Endometrial microvascular endothelial cells (primary cell): ENCODE measurements at regions not wholly inside any gene's neighbourhood (a gene's known extent, or its start where the extent isn't known, plus 50 kb on each side); places are given as distances from the start of the nearest gene placed in this dataset.
"Not testable (repeated sequence)": the region's sequence is repeated elsewhere in the genome, so short reads cannot be mapped to it uniquely, and the experiment has no call there.

Experiments used
- in situ Hi-C: cut with HindIII; loops from 2 replicates; pipeline ENCODE4 v1.10.0; 2017; ENCODE audit warnings: low sequenced_read_pairs, low pct_unique_long_range_greater_than_20kb; ENCODE audit errors: inconsistent ontology term

GRCh38 chr20:23151008-23151703 lies 65.0 kb upstream of the CD93 start:
- in situ Hi-C loops, result no loop called here

- in situ Hi-C loops, result no loop called here
Observed at GRCh38 chr20:23150304-23151007, 64.3 kb upstream of the CD93 start.

GRCh38 chr20:23149623-23150279 lies 63.6 kb upstream of the CD93 start:
- in situ Hi-C loops, result no loop called here

- in situ Hi-C loops, result no loop called here
Observed at GRCh38 chr20:23148731-23149570, 62.8 kb upstream of the CD93 start.

DNA sequence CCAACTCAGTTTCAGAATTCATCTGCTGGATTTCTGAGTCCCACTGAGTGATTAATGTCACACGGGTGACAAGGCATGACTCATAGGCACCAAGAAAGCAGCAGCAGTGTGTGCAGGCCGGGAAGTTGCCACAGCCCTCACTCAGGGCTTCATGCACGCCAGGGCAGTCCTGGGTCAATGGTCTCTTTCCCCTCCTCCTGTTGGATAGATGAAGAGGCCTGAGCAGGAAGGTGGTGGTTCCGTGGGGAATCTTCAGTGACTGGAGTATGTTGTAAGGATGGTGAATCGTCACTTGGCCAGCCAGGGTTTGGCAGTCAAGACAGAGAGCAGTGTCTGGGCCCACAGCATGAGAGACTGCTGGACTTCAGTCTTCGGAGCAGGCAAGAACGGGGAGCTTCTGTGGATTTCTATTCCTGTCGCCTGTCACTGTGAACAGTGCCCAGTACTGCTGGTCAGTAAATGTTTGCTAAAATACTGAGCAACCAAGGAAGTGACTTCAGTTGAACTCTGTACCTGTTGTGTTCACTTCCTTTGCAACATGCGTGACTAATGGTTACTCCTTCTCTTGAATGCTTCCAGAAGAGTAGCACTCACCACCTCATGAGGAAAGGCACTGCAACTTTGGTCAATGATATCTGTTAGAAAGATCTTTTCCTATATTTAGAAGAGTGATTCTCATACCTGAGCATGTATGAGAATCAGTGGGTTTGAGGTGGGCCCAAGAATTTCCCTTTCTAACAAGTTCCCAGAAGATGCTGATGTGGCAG lies 62.0 kb upstream of the CD93 start:
- in situ Hi-C loops, result no loop called here

DNA sequence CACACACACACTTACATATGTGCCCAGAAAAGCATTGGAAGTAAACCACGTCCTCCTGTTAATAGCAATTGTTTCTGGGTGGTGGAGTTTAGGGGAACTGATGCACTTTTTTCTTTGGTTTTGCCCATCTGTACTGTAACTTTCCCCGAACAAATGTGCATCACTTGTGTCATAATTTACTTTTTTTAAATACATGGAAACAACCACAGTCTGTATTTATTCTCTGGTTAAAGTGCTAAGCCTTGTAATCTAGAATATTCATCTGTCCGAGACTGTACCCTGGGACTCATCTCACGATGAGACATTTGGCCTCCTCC lies 61.5 kb upstream of the CD93 start:
- in situ Hi-C loops, result no loop called here

GRCh38 chr20:23146857-23147637 lies 60.9 kb upstream of the CD93 start:
- in situ Hi-C loops, result no loop called here

DNA sequence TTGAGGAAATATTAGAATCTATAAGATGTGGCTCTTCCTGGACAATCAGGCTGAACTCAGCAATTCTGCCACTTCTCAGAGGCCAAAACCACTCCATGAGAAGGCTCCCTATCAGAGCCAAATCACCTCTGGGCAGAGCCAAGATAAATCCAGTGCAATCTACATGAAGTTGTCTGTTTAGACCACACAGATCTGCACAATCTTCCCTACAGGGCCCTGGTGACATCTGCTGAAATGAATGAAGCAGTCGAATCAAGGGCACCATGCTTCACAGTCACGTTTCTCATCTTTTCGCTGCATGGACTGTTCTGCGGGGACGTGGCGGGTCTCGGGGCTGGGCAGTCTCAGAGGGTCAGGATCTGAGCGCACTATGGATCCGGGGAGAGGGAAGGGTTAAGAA lies 60.1 kb upstream of the CD93 start:
- in situ Hi-C loops, result no loop called here

- in situ Hi-C loops, result no loop called here
Observed at GRCh38 chr20:23145281-23145700, 59.2 kb upstream of the CD93 start.

GRCh38 chr20:23144856-23145255 lies 58.7 kb upstream of the CD93 start:
- in situ Hi-C loops, result no loop called here

- in situ Hi-C loops, result no loop called here
Observed at GRCh38 chr20:23143986-23144690, 58.0 kb upstream of the CD93 start.

DNA sequence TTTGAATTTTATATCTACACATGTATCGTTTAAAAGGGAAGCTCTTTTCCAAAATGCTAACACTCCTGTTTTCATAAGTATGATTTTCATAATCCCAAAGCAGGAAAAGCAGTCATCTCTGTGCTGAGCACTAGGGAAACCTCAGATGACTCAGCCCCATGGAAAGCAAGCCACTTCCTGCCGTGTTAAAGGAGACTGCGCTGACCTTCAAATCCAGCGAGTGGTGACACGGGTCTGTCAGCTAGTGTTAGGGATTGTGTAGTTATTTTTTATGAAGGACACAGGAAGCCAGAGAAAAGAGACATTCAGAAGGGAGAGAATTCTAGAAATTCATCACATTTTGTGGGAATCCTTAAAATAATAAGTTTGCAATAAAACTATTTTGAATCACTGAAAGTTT lies 57.0 kb upstream of the CD93 start:
- in situ Hi-C loops, result no loop called here

GRCh38 chr20:23142162-23143050 lies 56.3 kb upstream of the CD93 start:
- in situ Hi-C loops, result no loop called here

GRCh38 chr20:23141450-23142161 lies 55.5 kb upstream of the CD93 start:
- in situ Hi-C loops, result no loop called here

DNA sequence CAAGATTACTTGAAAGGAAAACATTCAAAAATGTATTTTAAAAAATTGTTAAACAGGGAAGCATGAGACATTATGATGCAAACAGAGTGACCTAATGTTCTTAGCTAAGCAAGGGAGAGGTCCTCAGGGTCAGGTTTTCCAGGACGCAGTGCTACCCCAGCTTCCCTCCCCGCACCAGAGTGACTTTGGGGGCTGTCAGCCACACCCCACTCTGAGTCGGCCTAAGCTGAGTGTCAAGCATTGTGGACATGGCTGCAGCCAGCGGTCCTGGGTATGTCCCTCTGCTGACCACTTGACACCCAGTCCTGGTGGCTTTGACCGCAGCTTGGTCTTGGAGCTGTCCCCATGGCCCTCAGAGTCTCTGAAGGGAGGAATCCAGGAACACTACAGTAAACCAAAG lies 54.9 kb upstream of the CD93 start:
- in situ Hi-C loops, result no loop called here

DNA sequence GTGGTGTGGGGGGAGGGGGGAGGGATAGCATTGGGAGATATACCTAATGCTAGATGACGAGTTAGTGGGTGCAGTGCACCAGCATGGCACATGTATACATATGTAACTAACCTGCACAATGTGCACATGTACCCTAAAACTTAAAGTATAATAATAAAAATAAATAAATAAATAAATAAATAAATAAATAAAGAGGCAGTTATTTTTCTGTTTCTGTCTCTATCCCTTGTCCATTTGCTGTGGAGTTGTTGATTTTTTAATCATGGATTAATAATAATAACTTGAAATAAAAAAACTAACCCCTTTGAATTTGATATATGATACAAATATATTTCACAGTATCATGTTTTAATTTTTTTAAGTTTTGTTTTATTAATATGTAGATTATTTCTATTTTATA lies 53.9 kb upstream of the CD93 start:
- in situ Hi-C loops, result not testable (repeated sequence)
